ENCODE measurements at regions not wholly inside any gene's neighbourhood (a gene's known extent, or its start where the extent isn't known, plus 50 kb on each side); places are given as distances from the start of the nearest gene placed in this dataset.

GRCh38 chr5:107313921-107314320 is 356.8 kb downstream of the EFNA5 start:
- TF ChIP-seq CTCF (conservative IDR thresholded peaks at IDR 0.05 in 1 of 2, IDR thresholded peaks at IDR 0.05 in 1 of 2; ENCODE audit: extremely low read depth in 1 of 2, insufficient read depth in 1 of 2, low read depth in 1 of 2, low read length in 2 of 2) (no peak), EZH2 (IDR thresholded peaks at IDR 0.05; ENCODE audit: borderline replicate concordance, low read length) (no peak)

Measured in mammary epithelial cell (primary cell).